PFSK-1 (cell line): ENCODE measurements at regions not wholly inside any gene's neighbourhood (a gene's known extent, or its start where the extent isn't known, plus 50 kb on each side); places are given as distances from the start of the nearest gene placed in this dataset.

Source experiments
- SIN3A ChIP-seq: IDR thresholded peaks from 2 replicates; pipeline ENCODE4 v1.6.1; 2012; ENCODE audit warnings: mild to moderate bottlenecking, low read length, moderate library complexity, borderline replicate concordance; ENCODE audit not compliant: insufficient read depth
- TAF1 ChIP-seq: IDR thresholded peaks from 2 replicates; pipeline ENCODE4 v1.6.1; 2012; ENCODE audit warnings: low read length, control low read depth, borderline replicate concordance; ENCODE audit not compliant: insufficient read depth

- no peak for TF ChIP-seq TAF1
- TF ChIP-seq SIN3A: no peak
Measured at GRCh38 chr10:2993636-2994035, 73.7 kb upstream of the PFKP start.
